ENCODE measurements at regions not wholly inside any gene's neighbourhood (a gene's known extent, or its start where the extent isn't known, plus 50 kb on each side); places are given as distances from the start of the nearest gene placed in this dataset.

- DNase-seq (ENCODE audit: low read depth, low spot score): no peak
- no peak for TF ChIP-seq CTCF (conservative IDR thresholded peaks at IDR 0.05)
- Mint-ChIP-seq H3K36me3 (ENCODE audit: low read depth) (no peaks in the 10 kb centered on the region), H3K27me3 (ENCODE audit: low read depth) (no peaks in the 10 kb centered on the region), H3K9me3 (no peaks in the 10 kb centered on the region), H3K4me1 (no peaks in the 10 kb centered on the region), H3K4me3 (no peak overlapping the region), H3K27ac (ENCODE audit: unreplicated experiment) (no peak overlapping the region)
Observed at GRCh38 chr4:147039976-147040575, 94.4 kb upstream of the TTC29 start.

- DNase-seq (ENCODE audit: low read depth, low spot score): no peak
- no peaks in the 10 kb centered on the region for H3K36me3 Mint-ChIP-seq (ENCODE audit: low read depth)
Observed at GRCh38 chr4:147040874-147041273, 95.2 kb upstream of the TTC29 start.

GRCh38 chr4:147041376-147041775 is 95.7 kb upstream of the TTC29 start:
- Mint-ChIP-seq H3K27me3 (ENCODE audit: low read depth) (no peaks in the 10 kb centered on the region), H3K4me3 (no peak overlapping the region), H3K27ac (ENCODE audit: unreplicated experiment) (no peak overlapping the region), H3K9me3 (no peaks in the 10 kb centered on the region), H3K4me1 (no peaks in the 10 kb centered on the region), H3K36me3 (ENCODE audit: low read depth) (no peaks in the 10 kb centered on the region)
- DNase-seq (ENCODE audit: low read depth, low spot score): no peak
- TF ChIP-seq CTCF (conservative IDR thresholded peaks at IDR 0.05): no peak

More at GRCh38 chr4:147040874-147041273, 95.2 kb upstream of the TTC29 start:
- no peak for TF ChIP-seq CTCF (conservative IDR thresholded peaks at IDR 0.05)
- no peak overlapping the region for H3K4me3 Mint-ChIP-seq
- no peaks in the 10 kb centered on the region for H3K9me3 Mint-ChIP-seq
- H3K27me3 Mint-ChIP-seq (ENCODE audit: low read depth): no peaks in the 10 kb centered on the region
- no peak overlapping the region for H3K27ac Mint-ChIP-seq (ENCODE audit: unreplicated experiment)
- H3K4me1 Mint-ChIP-seq: no peaks in the 10 kb centered on the region

- Mint-ChIP-seq H3K36me3 (ENCODE audit: low read depth) (no peaks in the 10 kb centered on the region), H3K27ac (ENCODE audit: unreplicated experiment) (no peak overlapping the region), H3K4me1 (no peaks in the 10 kb centered on the region), H3K27me3 (ENCODE audit: low read depth) (no peaks in the 10 kb centered on the region), H3K4me3 (no peak overlapping the region), H3K9me3 (no peaks in the 10 kb centered on the region)
- DNase-seq (ENCODE audit: low read depth, low spot score): no peak
- no peak for TF ChIP-seq CTCF (conservative IDR thresholded peaks at IDR 0.05)
Observed at GRCh38 chr4:147042046-147042445, 96.4 kb upstream of the TTC29 start.

GRCh38 chr4:147044241-147044640 is 98.6 kb upstream of the TTC29 start:
- H3K9me3 Mint-ChIP-seq: peaks cover 7% of the 10 kb centered on the region
- TF ChIP-seq CTCF (conservative IDR thresholded peaks at IDR 0.05): no peak
- H3K36me3 Mint-ChIP-seq (ENCODE audit: low read depth): no peaks in the 10 kb centered on the region

More at GRCh38 chr4:147044241-147044640, 98.6 kb upstream of the TTC29 start:
- DNase-seq (ENCODE audit: low read depth, low spot score): no peak
- Mint-ChIP-seq H3K4me1 (no peaks in the 10 kb centered on the region), H3K4me3 (no peak overlapping the region), H3K27ac (ENCODE audit: unreplicated experiment) (no peak overlapping the region), H3K27me3 (ENCODE audit: low read depth) (no peaks in the 10 kb centered on the region)
